ENCODE measurements at regions not wholly inside any gene's neighbourhood (a gene's known extent, or its start where the extent isn't known, plus 50 kb on each side); places are given as distances from the start of the nearest gene placed in this dataset.

DNA sequence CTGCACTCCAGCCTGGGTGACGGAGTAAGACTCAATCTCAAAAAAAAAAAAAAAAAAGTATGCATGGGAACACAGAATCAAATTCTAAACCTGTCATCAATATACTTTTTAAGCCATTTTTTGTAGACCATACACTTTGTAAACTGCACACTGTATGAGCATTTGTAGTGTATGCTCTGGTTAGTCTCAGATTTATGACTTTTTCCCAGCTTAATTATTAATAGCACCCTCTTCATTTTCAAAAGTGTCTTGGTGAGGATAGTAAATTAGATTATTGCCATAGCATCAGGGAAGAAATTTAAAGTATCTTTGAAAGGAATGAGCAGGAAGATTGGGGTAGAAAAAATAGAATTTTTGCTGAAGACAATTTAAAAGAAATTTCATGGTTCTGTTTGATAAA lies 330.8 kb upstream of the RSPO3 start:
- TF ChIP-seq POLR2A (IDR thresholded peaks at IDR 0.05) = no peak
- TF ChIP-seq, protein P1, sequence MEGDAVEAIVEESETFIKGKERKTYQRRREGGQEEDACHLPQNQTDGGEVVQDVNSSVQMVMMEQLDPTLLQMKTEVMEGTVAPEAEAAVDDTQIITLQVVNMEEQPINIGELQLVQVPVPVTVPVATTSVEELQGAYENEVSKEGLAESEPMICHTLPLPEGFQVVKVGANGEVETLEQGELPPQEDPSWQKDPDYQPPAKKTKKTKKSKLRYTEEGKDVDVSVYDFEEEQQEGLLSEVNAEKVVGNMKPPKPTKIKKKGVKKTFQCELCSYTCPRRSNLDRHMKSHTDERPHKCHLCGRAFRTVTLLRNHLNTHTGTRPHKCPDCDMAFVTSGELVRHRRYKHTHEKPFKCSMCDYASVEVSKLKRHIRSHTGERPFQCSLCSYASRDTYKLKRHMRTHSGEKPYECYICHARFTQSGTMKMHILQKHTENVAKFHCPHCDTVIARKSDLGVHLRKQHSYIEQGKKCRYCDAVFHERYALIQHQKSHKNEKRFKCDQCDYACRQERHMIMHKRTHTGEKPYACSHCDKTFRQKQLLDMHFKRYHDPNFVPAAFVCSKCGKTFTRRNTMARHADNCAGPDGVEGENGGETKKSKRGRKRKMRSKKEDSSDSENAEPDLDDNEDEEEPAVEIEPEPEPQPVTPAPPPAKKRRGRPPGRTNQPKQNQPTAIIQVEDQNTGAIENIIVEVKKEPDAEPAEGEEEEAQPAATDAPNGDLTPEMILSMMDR (IDR thresholded peaks at IDR 0.05) = no peak
- TF ChIP-seq EP300 (IDR thresholded peaks at IDR 0.05) = no peak
